Epithelial cell of proximal tubule (primary cell): ENCODE measurements at regions not wholly inside any gene's neighbourhood (a gene's known extent, or its start where the extent isn't known, plus 50 kb on each side); places are given as distances from the start of the nearest gene placed in this dataset.

ENCODE experiments used
- DNase-seq: peaks from one replicate; pipeline ENCODE4 v3.0.0-alpha.2; 2011; ENCODE audit warnings: low read depth
- H3K4me3 ChIP-seq: 2 replicates; pipeline ENCODE4 v1.5.1; 2011; ENCODE audit warnings: low read depth, mild to moderate bottlenecking, low read length
- CTCF ChIP-seq: conservative IDR thresholded peaks from 2 replicates; pipeline ENCODE4 v1.5.1; 2012; ENCODE audit warnings: low read depth, mild to moderate bottlenecking, low read length

GRCh38 chr1:222223010-222223409 is 324.9 kb downstream of the HHIPL2 start:
- H3K4me3 ChIP-seq = no peak overlapping the region
- no peak for DNase-seq
- TF ChIP-seq CTCF = no peak

- H3K4me3 ChIP-seq = no peak overlapping the region
- no peak for DNase-seq
- TF ChIP-seq CTCF = no peak
These were observed 331.6 kb downstream of the HHIPL2 start for GRCh38 chr1:222216255-222216754.

GRCh38 chr1:222210776-222211175 is 337.1 kb downstream of the HHIPL2 start:
- H3K4me3 ChIP-seq = no peak overlapping the region
- no peak for DNase-seq
- TF ChIP-seq CTCF = no peak

- no peak for TF ChIP-seq CTCF
- no peak for DNase-seq
These were observed 343.4 kb downstream of the HHIPL2 start for GRCh38 chr1:222204475-222204874.

GRCh38 chr1:222202831-222203230 is 345.1 kb downstream of the HHIPL2 start:
- DNase-seq = no peak
- H3K4me3 ChIP-seq = no peak overlapping the region
- no peak for TF ChIP-seq CTCF

More at GRCh38 chr1:222204475-222204874, 343.4 kb downstream of the HHIPL2 start:
- no peak overlapping the region for H3K4me3 ChIP-seq

GRCh38 chr1:222196736-222197135 is 351.2 kb downstream of the HHIPL2 start:
- H3K4me3 ChIP-seq = no peak overlapping the region
- no peak for TF ChIP-seq CTCF
- DNase-seq = no peak

GRCh38 chr1:222196288-222196687 is 351.6 kb downstream of the HHIPL2 start:
- no peak overlapping the region for H3K4me3 ChIP-seq
- DNase-seq = no peak
- TF ChIP-seq CTCF = no peak
